ENCODE measurements at regions not wholly inside any gene's neighbourhood (a gene's known extent, or its start where the extent isn't known, plus 50 kb on each side); places are given as distances from the start of the nearest gene placed in this dataset.

GRCh38 chrX:39418731-39419638 is 617.7 kb downstream of the MID1IP1 start:
- TF ChIP-seq CTCF (IDR thresholded peaks at IDR 0.05; ENCODE audit: insufficient read depth, low read length, poor library complexity, severe bottlenecking) (no peak), EZH2phosphoT487 (conservative IDR thresholded peaks at IDR 0.05; ENCODE audit: low read length) (no peak)
